OCI-LY1 (cell line): ENCODE measurements at regions not wholly inside any gene's neighbourhood (a gene's known extent, or its start where the extent isn't known, plus 50 kb on each side); places are given as distances from the start of the nearest gene placed in this dataset.

Source experiments
- CTCF ChIP-seq: fragments of 200-600 bp; sonication (generic), shearing (Covaris generic); IDR thresholded peaks from 2 replicates; pipeline ENCODE4 v1.5.1; 2017; ENCODE audit warnings: mild to moderate bottlenecking, antibody characterized with exemption, low read length, moderate library complexity, mixed read lengths
- EZH2 ChIP-seq: fragments of 200-600 bp; sonication (generic), shearing (Covaris generic); IDR thresholded peaks from 2 replicates; pipeline ENCODE4 v1.8.0; 2017; ENCODE audit warnings: borderline replicate concordance, mixed run types, mild to moderate bottlenecking, antibody characterized with exemption, low read length, moderate library complexity, mixed read lengths

GRCh38 chr3:177672252-177672911, 475.1 kb upstream of the TBL1XR1 start:
- no peak for TF ChIP-seq CTCF
- TF ChIP-seq EZH2: no peak
